PC-9 (cell line): ENCODE measurements at regions not wholly inside any gene's neighbourhood (a gene's known extent, or its start where the extent isn't known, plus 50 kb on each side); places are given as distances from the start of the nearest gene placed in this dataset.

ENCODE experiments used
- CTCF ChIP-seq: fragments of 200-600 bp; sonication (generic); conservative IDR thresholded peaks from 2 replicates; pipeline ENCODE4 v1.6.1; 2017; ENCODE audit warnings: mixed run types, antibody characterized with exemption, mild to moderate bottlenecking, moderate library complexity
- EZH2 ChIP-seq: fragments of 200-600 bp; sonication (generic); IDR thresholded peaks from 2 replicates; pipeline ENCODE4 v1.8.0; 2017; ENCODE audit warnings: antibody characterized with exemption, low read depth

GRCh38 chr3:40843208-40843624, 318.5 kb downstream of the ZNF621 start:
- TF ChIP-seq CTCF (no peak), EZH2 (no peak)
